ENCODE measurements at regions not wholly inside any gene's neighbourhood (a gene's known extent, or its start where the extent isn't known, plus 50 kb on each side); places are given as distances from the start of the nearest gene placed in this dataset.
"Not testable (repeated sequence)": the region's sequence is repeated elsewhere in the genome, so short reads cannot be mapped to it uniquely, and the experiment has no call there.

DNA sequence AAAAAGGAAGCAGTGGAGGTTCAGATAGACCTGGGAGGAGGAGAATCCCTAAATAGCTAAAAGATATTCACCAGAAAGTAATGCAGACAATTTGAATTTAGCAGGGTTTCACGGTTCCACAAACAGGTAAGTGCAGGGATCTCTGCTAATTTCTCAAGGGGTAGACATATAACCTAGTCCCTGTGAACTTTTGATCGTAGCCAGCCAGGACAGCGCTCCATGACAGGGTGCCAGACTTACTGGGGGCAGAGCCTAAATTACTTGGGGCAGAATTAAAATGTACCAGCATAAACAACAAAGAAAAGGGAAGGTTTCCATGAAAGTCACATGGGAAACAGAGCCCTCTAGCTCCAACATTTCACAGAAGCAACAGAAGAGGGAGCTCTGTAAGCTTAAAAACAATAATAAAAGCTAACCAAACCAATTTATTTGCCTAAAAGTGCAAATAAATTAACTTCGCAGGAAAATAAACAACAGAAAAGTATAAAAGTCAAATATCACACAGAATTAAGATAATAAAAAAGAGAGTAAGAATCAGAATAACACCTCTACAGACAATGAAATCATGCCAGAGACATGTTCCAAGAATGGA is 198.3 kb downstream of the DUSP10 start:
- in situ Hi-C loops (cut with MboI; ENCODE audit: low sequenced_read_pairs), result no loop called here

DNA sequence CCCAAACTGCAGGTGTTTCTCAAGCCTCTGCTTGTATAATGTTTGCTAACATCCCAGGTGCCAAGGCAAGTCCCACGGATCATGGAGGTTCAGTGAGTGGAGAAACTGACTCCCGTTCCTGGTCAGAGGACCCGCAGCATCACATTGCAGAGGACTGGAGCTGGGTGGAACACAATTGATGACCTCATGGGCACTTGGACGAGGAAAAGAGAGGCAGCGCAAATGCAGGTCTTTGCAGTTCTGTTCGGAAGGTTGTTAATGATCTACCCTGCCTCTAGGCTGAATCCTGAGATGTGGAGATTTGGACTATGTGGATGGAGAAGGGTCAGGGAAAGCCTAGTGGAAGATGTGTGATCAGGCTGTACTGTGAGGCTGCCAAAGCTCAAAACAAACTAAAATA is 192.9 kb downstream of the DUSP10 start:
- in situ Hi-C loops (cut with MboI; ENCODE audit: low sequenced_read_pairs), result no loop called here

DNA sequence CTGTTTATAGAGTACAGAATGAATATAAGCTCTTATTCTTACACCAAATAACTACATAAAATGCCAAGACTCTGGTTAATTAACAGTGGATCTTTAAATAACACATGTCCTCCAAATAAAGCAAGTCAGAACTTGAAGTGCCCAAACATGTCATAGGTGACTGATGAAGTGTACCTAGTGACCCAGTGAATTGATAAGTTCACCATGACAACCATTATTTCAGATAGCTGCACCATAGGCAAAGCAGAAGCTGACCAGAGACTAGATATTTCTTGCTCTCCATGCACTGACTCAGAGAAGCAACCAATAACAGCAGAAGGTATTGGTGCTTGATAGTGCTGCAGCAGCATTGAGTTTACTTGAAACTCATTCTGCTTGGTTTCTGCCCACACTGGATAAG is 192.1 kb downstream of the DUSP10 start:
- in situ Hi-C loops (cut with MboI; ENCODE audit: low sequenced_read_pairs), result no loop called here

DNA sequence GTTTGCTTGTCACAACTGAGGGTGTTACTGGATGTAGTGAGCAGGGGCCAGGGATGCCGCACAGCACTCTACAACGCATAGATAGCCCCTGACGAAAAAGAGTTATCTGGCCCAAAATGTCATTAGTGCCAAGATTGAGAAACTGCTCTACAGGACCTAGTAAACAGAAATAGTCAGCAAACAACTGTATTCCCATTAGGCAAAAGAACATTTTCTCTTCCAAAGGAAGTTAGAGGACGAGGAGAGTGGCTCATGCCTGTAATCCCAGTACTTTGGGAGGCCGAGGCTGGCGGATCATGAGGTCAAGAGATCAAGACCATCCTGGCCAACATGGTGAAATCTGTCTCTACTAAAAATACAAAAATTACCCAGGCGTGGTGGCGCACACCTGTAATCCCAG is 189.1 kb downstream of the DUSP10 start:
- in situ Hi-C loops (cut with MboI; ENCODE audit: low sequenced_read_pairs), result not testable (repeated sequence)

DNA sequence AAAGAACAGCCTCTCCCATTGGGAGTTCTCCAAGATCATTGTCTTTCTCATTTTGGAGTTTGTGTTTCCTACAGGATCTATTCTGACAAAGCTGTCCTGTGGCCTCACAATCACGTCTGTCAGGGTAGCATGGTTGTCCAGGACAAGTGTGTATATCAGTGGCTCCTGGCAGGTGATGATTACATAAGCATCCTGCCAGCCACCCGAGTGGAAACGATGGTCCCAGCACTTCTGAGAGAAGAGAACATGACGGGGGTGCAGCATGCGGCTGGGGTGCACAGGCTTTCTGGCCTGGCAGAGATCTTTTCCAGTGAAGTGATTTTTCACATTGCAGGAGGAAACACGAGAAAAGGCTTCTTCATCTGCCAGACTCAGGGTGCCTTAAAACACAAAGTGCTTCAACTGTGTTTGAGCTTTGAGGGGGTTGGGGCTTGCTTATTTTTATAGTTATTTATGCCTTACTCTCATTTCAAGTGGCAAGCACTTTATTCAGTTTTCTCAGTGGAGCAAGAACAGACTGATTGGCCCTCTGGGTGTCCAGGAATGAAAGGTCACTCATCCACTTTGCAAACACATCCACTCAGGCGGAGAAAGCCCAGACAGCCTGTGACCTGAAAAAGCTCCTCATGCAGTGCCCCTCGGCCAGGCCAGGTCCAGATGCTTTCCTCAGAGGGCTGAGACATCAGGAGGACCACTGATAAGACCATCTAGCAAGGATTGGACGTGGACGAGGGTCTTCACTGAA is 186.0 kb downstream of the DUSP10 start:
- in situ Hi-C loops (cut with MboI; ENCODE audit: low sequenced_read_pairs), result no loop called here

DNA sequence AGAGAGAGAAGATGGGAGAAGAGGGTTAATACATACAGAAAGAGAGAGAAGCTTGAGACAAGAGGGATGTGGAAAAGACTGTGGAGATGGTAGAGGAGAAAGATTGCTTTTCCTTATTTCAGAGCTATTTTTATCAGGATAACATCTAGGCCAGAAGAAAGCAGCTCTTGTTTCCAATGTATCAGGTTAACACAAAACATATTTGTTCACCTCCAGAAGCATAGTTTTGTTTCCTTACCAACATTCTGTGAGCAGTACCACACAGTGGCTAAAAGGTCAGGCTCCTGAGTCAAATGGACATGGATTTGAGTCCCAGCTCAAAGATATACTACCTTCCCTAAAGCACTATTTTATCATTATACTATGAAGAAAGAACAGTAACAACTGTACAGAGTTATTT is 185.5 kb downstream of the DUSP10 start:
- in situ Hi-C loops (cut with MboI; ENCODE audit: low sequenced_read_pairs), result no loop called here

DNA sequence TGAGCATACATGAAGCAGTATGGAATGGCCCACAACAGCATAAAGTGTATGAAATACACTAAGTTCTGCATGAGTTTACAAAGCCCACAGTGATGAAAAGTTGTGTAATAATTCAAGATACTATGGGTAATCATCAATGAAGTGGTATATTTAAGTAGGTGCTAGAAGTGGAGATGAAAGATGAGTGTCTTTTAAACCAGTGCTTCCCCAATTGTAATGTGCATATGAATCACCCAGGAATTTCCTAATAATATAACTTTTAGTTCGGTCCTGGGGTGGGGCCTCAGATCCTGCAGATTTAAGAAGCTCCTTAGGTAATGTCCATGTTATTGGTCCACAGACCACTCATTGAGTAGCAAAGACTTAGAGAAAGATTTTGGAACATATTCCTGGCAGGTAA is 184.9 kb downstream of the DUSP10 start:
- in situ Hi-C loops (cut with MboI; ENCODE audit: low sequenced_read_pairs), result no loop called here

DNA sequence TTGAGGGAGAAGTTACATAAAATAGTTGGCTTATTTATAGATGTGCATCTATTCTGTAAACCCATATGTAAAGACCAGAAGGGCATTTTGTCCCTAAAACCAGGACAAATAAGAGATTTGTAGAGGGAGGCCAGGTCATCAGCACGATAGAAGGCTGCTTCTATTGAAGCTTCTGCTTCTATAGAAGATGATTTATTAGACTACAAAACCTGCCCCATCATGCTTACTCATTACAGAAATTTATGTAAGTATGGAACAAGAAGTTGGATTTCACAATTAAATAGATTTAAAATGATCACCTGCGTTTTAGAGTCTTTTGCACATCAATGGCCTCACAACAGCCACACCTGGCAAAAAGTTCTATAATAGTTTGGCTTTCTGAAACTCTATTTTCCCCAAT is 183.5 kb downstream of the DUSP10 start:
- in situ Hi-C loops (cut with MboI; ENCODE audit: low sequenced_read_pairs), result no loop called here

DNA sequence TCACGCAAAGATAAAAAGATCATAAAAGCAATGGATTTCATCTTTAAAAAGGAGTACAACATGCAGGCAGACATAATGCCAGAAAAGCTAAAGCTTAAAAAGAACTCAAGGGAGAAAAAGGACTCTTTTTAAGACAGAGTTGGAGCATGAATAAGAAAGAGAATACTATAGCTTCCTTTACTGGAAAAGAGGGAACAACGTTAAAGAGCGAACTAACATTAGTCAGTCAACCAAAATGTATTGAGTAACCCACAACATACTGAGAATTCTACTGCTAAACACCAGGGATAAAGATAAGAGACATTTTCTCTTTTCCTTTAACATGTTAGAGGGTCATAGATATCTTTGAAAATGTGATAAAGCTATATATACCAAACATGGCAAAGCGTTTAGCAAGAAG is 182.0 kb downstream of the DUSP10 start:
- in situ Hi-C loops (cut with MboI; ENCODE audit: low sequenced_read_pairs), result no loop called here

DNA sequence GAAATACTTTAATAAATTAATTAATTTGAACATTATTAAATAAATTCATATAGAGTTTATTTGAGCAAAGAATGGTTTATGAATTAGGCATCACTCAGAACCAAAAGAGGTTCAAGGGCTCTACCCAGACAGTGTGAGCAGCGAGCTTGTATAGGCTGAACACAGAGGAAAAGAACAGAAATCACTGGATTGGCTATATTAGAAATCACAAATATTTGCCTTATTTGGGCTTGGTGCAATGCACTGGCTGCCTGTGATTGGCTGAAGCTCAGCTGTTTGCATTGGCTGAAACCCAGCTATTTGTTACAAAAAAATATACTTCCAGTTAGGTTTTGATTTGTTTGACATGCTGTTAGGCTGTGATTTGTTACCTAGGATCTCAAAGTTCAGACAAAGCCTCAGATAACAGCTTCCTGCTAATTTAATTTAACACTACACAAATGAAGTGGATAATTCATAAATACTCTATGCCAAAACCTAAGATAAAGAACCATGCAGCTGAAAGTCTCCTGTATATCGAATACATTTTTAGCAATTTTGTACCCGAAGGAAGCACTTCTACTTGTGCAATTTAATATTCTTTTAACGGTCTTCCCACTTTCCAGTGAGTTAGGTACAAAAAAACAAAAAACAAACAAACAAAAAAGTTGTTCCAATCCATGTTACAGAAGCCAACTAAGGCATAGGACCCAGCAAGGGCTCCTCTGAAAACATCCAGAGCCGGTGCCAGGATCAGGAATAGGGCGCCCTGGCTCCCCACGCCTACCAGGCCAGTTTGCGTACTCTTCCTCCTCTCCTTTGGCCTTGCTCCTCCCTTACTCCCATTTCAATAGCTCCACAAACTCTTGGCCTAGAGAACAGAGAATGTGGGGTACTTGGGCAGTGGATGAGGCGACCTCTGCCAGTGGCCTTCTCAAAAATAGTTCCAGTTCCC is 179.1 kb downstream of the DUSP10 start:
- in situ Hi-C loops (cut with MboI; ENCODE audit: low sequenced_read_pairs), result no loop called here

DNA sequence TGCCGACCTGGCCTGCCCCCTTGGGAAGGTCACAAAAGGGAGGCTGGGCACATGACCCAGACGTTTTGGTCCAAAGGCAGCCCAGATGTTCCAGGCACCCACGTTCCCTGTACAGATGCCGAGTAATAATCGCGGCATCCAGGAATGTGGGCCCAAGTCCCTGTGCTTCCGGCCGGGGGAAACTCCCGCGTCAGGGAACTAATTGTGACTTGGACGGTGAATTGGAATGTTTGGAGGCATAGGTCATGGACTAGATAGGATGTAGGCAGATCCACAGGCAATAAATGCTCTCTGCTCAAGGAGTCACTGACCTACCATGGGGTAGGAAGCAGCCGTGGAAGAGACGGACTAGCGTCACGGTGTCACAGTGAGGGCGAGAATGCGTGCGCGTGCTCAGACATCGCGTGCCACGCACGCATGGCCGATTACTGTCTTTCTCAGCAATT is 178.4 kb downstream of the DUSP10 start:
- in situ Hi-C loops (cut with MboI; ENCODE audit: low sequenced_read_pairs), result no loop called here

DNA sequence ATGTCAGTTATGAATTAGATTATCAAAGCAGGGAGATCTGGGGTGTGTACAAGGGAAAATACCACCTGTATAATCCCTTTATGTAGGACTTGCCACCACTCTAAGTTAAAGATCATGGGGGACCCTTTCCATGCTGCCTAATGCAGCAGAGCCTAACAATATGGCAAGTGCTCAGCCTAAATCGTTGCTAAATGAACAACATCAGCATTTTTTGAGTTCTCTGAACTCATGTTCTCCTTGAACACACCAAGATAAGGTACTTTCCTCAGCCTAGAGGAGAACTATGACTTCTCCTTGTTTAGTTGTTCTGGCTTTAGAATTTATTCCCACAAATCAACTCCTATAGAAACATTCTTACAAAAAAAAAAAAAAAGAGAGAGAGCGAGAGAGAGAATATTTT is 177.0 kb downstream of the DUSP10 start:
- in situ Hi-C loops (cut with MboI; ENCODE audit: low sequenced_read_pairs), result no loop called here

DNA sequence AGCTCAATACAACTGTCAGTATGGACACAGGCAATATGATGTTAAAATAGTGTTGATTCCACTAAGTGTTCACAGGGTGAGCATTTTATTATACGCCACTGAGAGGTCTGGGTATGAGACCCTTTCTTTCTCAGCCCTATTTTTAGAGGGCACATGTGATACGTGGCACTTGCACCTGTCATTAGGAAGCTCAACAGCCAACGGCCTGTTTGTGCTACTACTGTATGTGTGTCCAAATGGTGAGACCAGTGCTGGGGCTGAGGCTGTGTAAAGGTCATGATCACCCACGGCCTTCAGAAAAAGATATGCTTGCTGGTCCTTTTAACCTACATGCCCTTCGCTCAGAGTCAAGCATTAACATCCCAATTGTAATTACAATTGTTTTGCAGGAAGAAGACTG is 176.2 kb downstream of the DUSP10 start:
- in situ Hi-C loops (cut with MboI; ENCODE audit: low sequenced_read_pairs), result no loop called here

DNA sequence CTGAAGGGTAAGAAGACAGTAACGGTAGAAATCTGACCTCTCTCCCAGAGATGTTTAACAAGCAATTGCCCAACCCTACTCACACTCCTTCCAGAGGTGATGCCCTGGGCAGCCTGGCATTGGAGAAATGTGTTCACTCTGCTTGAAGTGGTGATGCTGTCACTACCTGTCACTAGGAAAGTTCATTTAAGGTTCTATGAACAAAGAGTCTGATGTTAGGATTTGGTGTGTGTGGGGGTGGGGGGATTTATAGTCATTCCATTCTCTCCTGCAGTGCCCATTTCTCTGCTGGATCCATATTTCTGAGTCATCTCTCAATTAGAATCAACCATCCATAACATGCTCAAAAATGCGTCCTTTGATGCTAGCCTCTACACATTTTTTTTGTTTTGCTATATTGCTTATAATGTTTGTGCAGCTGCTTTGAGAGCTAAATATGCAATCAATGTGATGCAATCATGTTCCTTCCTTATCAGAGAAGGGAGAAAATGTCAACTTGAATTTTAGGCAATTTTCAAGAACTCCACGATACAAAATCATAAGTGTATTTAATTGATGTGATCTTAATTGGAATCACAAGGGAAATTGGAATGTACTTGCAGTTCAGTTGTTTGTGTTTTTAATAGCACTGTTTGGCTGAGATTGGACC is 173.9 kb downstream of the DUSP10 start:
- in situ Hi-C loops (cut with MboI; ENCODE audit: low sequenced_read_pairs), result no loop called here

DNA sequence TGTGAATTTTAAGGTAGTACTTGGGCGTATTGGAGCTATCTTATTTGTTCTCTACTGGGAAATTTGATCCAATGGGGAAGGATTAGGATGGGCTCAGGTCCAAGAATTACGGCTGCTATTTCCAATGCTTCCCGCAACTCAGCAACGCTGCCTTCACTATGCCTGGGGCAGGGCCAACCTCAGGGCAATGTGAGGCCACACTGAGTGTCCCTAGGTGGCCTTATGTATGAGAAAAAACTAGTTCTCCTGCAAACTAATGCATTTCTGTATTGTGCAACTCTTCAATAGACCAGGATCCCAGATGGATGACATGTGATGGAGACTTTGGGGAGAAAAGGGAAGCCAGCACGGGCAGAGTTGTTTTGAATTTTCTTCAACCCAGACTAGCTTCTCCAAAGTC is 168.1 kb downstream of the DUSP10 start:
- in situ Hi-C loops (cut with MboI; ENCODE audit: low sequenced_read_pairs), result no loop called here

DNA sequence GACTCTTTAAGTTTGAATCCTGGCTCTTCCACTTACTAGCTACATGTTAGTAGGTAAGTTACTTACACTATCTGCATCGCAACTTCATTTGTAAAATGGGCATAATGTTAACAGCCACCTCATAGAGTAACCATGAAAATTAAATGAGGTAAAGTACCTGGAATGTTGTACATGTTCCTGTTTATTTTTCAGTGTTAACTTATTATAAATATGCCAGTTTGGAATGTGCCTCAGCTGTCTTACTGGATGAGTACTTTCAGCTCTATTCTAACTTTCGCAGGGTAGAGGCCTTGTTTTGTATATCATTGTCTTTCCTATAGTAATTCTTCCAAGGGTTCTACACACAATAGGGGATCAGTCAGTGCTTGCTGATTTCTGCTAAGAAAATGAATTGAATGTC is 167.4 kb downstream of the DUSP10 start:
- in situ Hi-C loops (cut with MboI; ENCODE audit: low sequenced_read_pairs), result no loop called here

DNA sequence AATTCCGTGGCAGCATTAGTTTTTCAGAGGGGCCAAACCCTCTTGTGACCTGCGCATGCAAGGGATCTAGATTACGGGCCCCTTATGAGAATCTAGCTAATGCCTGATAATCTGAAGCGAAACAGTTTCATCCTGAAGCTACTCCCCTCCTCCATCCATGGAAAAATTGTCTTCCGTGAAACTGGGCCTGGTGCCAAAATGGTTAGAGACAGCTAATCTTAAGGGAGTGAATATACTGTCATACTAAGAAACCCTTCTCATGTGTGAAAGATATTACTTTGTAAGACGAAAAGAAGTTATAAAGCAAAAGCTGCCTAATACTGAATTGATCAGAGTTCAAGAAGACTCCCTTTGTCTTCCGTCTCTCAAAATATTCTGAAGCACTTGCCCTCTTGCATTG is 166.3 kb downstream of the DUSP10 start:
- in situ Hi-C loops (cut with MboI; ENCODE audit: low sequenced_read_pairs), result no loop called here

DNA sequence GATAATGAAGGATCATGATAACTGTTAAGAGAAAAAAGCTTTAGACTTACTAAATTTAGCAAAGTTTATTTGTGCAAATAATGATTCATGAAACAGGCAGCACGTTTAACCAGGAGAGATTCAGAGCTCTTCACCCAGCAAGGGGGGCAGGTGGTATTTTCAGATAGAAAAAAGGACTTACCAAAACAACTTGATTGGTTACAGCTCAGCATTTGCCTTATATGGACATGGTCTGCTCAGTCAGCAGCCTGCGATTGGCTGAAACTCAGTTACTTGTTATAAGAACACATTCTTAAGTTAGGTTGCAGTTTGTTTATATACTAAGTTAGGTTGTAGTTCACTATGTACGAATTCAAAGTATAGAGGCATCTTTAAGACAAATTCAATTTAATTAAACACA is 165.6 kb downstream of the DUSP10 start:
- in situ Hi-C loops (cut with MboI; ENCODE audit: low sequenced_read_pairs), result no loop called here

DNA sequence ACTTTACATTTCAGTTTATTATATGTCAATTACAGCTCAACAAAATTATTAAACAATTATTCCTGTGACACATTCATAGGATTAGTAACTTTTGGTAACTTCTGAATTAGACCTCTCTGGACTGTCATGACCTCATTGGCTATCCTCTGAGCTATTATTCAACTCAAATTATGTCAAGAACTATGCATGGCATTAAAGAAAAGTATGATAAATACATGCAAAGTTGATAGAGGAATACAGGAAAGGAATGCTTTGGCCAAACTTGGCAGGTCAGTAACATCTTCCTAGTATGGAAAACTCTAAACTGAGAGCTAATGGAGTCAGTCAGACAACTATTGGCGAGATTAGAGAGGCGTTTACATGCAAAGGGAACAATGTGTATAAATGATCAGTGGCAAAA is 158.4 kb downstream of the DUSP10 start:
- in situ Hi-C loops (cut with MboI; ENCODE audit: low sequenced_read_pairs), result no loop called here

DNA sequence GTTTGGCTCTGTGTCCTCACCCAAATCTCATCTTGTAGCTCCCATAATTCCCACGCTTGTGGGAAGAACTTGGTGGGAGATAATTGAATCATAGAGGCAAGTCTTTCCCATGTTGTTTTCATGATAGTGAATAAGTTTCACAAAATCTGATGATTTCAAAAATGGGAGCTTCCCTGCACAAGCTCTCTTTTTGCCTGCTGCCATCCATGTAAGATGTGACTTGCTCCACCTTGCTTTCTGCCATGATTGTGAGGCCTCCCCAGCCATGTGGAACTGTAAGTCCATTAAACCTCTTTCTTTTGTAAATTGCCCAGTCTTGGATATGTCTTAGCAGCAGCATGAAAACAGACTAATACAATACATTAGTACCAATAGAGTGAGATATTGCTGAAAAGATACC is 154.9 kb downstream of the DUSP10 start:
- in situ Hi-C loops (cut with MboI; ENCODE audit: low sequenced_read_pairs), result not testable (repeated sequence)

DNA sequence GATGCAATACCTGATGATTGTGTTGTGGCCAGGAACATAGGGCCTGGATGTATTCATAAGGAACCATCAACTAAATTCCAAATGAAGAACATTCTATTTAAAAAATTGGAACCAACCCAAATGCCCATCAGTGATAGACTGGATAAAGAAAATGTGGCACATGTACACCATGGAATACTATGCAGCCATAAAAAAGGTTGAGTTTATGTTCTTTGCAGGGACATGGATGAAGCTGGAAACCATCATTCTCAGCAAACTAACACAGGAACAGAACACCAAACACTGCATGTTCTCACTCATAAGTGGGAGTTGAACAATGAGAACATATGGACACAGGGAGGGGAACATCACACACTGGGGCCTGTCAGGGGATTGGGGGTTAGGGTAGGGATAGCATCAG is 150.6 kb downstream of the DUSP10 start:
- in situ Hi-C loops (cut with MboI; ENCODE audit: low sequenced_read_pairs), result not testable (repeated sequence)

Data from HL-60/S4 (cell line).